Spleen (tissue), 7 donors: ENCODE measurements at regions not wholly inside any gene's neighbourhood (a gene's known extent, or its start where the extent isn't known, plus 50 kb on each side); places are given as distances from the start of the nearest gene placed in this dataset.

ENCODE experiments used
- CTCF ChIP-seq, 11 experiments: fragments of 200-600 bp in 7 of 11; fragments of 450-650 bp in 4 of 11; sonication (generic) in 4 of 11; IDR thresholded peaks in 8 of 11; conservative IDR thresholded peaks in 3 of 11; 1 replicate in 7 of 11; 2 replicates in 4 of 11; pipeline versions ENCODE4 v1.4.0 to v1.8.0; 2016 to 2021; ENCODE audit warnings: antibody characterized with exemption in 11 of 11, inconsistent platforms in 4 of 11, mild to moderate bottlenecking in 1 of 11
- POLR2AphosphoS5 ChIP-seq, 3 donors: sonication (generic); formaldehyde crosslinking; IDR thresholded peaks; one replicate each; pipeline ENCODE4 v1.5.1; 2017; ENCODE audit warnings: antibody characterized with exemption in 3 of 3
- donor health status: DM: no; HTN: no; CAD: no; lungs with moderate emphysema.
- donor health status: DM: no; HTN: no; CAD: no.
- donor health status: DM: no; HTN: no; CAD: no.

- TF ChIP-seq CTCF (IDR thresholded peaks at IDR 0.05 in 8 of 11, conservative IDR thresholded peaks at IDR 0.05 in 3 of 11) (no peak), POLR2AphosphoS5 (IDR thresholded peaks at IDR 0.05) (no peak)
Measured at GRCh38 chr11:23112390-23112789, 252.1 kb upstream of the CCDC179 start.
